Thyroid gland (tissue), 4 donors: ENCODE measurements at regions not wholly inside any gene's neighbourhood (a gene's known extent, or its start where the extent isn't known, plus 50 kb on each side); places are given as distances from the start of the nearest gene placed in this dataset.
A peak's percentile ranks its signal among the peaks of the same experiment; 100 is the strongest.

Source experiments
- DNase-seq, 2 donors: peaks; one replicate each; pipeline ENCODE4 v3.0.0-alpha.2; 2019
- H3K27ac ChIP-seq, 3 donors: fragments of 200-600 bp; sonication (generic); 1 replicate in 2 of 3; 2 replicates in 1 of 3; pipeline ENCODE4 v1.5.1; 2016 to 2019; ENCODE audit warnings: mild to moderate bottlenecking in 1 of 3, moderate library complexity in 1 of 3
- H3K27me3 ChIP-seq: fragments of 200-600 bp; sonication (generic); one replicate; pipeline ENCODE4 v1.5.1; 2019
- H3K36me3 ChIP-seq, 2 donors: fragments of 200-600 bp; sonication (generic); one replicate each; pipeline ENCODE4 v1.5.1; 2016 to 2019
- H3K4me1 ChIP-seq, 2 donors: fragments of 200-600 bp; sonication (generic); one replicate each; pipeline ENCODE4 v1.5.1; 2017 to 2019
- H3K4me3 ChIP-seq, 3 donors: fragments of 200-600 bp; sonication (generic); replicated peaks in 1 of 3; 1 replicate in 2 of 3; 2 replicates in 1 of 3; pipeline ENCODE4 v1.5.1; 2016; ENCODE audit warnings: mild to moderate bottlenecking in 1 of 3
- H3K9me3 ChIP-seq: fragments of 200-600 bp; sonication (generic); one replicate; pipeline ENCODE4 v1.5.1; 2017
- CTCF ChIP-seq, 6 experiments: fragments of 200-600 bp in 3 of 6; fragments of 450-650 bp in 3 of 6; sonication (generic) in 3 of 6; IDR thresholded peaks; one replicate each; pipeline ENCODE4 v1.5.1; 2016 to 2019; ENCODE audit warnings: antibody characterized with exemption in 6 of 6, mild to moderate bottlenecking in 2 of 6, inconsistent platforms in 1 of 6, moderate library complexity in 1 of 6
- POLR2A ChIP-seq, 2 donors: fragments of 450-650 bp; IDR thresholded peaks; one replicate each; pipeline ENCODE4 v1.6.1; 2017; ENCODE audit warnings: antibody characterized with exemption in 2 of 2, mild to moderate bottlenecking in 2 of 2, moderate library complexity in 1 of 2
- WGBS, 2 donors: methylation state at CpG; one replicate each; pipeline ENCODE4 v1.1.5; 2017; 5-methylcytosine and 5-hydroxymethylcytosine counted together
- intact Hi-C: fragments of 100-400 bp; cut with DNase I; formaldehyde crosslinking; loops from one replicate; pipeline ENCODE4 v1.15.1; 2023

- Histone ChIP-seq H3K27me3 (no peaks in the 10 kb centered on the region), H3K4me1 (no peaks in the 10 kb centered on the region), H3K4me3 (no peak overlapping the region), H3K9me3 (no peaks in the 10 kb centered on the region), H3K36me3 (no peaks in the 10 kb centered on the region), H3K27ac (no peak overlapping the region)
- peak; percentile 22 to 37 for DNase-seq
- 57 to 67% methylated on average over 8 of the region's 8 CpGs for WGBS, 2 donors
- no peak for TF ChIP-seq POLR2A (IDR thresholded peaks at IDR 0.05)
- intact Hi-C loops, result no loop called here
These were observed 553.4 kb downstream of the TNS1 start for GRCh38 chr2:217449444-217449843.

GRCh38 chr2:217448860-217449259 is 553.9 kb downstream of the TNS1 start:
- TF ChIP-seq CTCF (IDR thresholded peaks at IDR 0.05) (no peak), POLR2A (IDR thresholded peaks at IDR 0.05) (no peak)

GRCh38 chr2:217445723-217446122 is 557.1 kb downstream of the TNS1 start:
- Histone ChIP-seq H3K27me3 (no peaks in the 10 kb centered on the region), H3K27ac (no peak overlapping the region)

More at GRCh38 chr2:217448860-217449259, 553.9 kb downstream of the TNS1 start:
- Histone ChIP-seq H3K4me1 (no peaks in the 10 kb centered on the region), H3K36me3 (no peaks in the 10 kb centered on the region), H3K27ac (no peak overlapping the region), H3K4me3 (no peak overlapping the region), H3K27me3 (no peaks in the 10 kb centered on the region), H3K9me3 (no peaks in the 10 kb centered on the region)
- intact Hi-C loops, result no loop called here
- DNase-seq, result no peak
- WGBS, 2 donors, result 94 to 95% methylated on average over 5 of the region's 5 CpGs

GRCh38 chr2:217444932-217445331 is 557.9 kb downstream of the TNS1 start:
- TF ChIP-seq CTCF (IDR thresholded peaks at IDR 0.05) (no peak), POLR2A (IDR thresholded peaks at IDR 0.05) (no peak)
- H3K4me1 ChIP-seq, result peaks cover 6 to 8% of the 10 kb centered on the region in 2 donors
- no peak overlapping the region for H3K27ac ChIP-seq
- no peaks in the 10 kb centered on the region for H3K9me3 ChIP-seq
- intact Hi-C loops, result no loop called here
- no peak overlapping the region for H3K4me3 ChIP-seq
- no peak for DNase-seq
- H3K27me3 ChIP-seq, result no peaks in the 10 kb centered on the region
- H3K36me3 ChIP-seq, result no peaks in the 10 kb centered on the region

More at GRCh38 chr2:217445723-217446122, 557.1 kb downstream of the TNS1 start:
- Histone ChIP-seq H3K4me3 (no peak overlapping the region), H3K4me1 (no peaks in the 10 kb centered on the region), H3K9me3 (no peaks in the 10 kb centered on the region), H3K36me3 (no peaks in the 10 kb centered on the region)
- DNase-seq, result peak; percentile 48 to 55
- intact Hi-C loops, result no loop called here
- WGBS, 2 donors, result 61 to 65% methylated on average over 2 to 4 of the region's 4 CpGs
- TF ChIP-seq POLR2A (IDR thresholded peaks at IDR 0.05), result no peak
- peak in 1 of 6 experiments; percentile 29 for TF ChIP-seq CTCF (IDR thresholded peaks at IDR 0.05)

- DNase-seq, result no peak
- H3K4me3 ChIP-seq, result no peak overlapping the region
- H3K36me3 ChIP-seq, result no peaks in the 10 kb centered on the region
- peaks cover 10 to 11% of the 10 kb centered on the region in 2 donors for H3K4me1 ChIP-seq
- intact Hi-C loops, result no loop called here
- no peak for TF ChIP-seq CTCF (IDR thresholded peaks at IDR 0.05)
- TF ChIP-seq POLR2A (IDR thresholded peaks at IDR 0.05), result no peak
- no peak overlapping the region for H3K27ac ChIP-seq
- no peaks in the 10 kb centered on the region for H3K9me3 ChIP-seq
- H3K27me3 ChIP-seq, result no peaks in the 10 kb centered on the region
These were observed 558.3 kb downstream of the TNS1 start for GRCh38 chr2:217444509-217444908.

- TF ChIP-seq POLR2A (IDR thresholded peaks at IDR 0.05), result no peak
- no peak for TF ChIP-seq CTCF (IDR thresholded peaks at IDR 0.05)
- 100% methylated on average over 1 of the region's 1 CpG for WGBS, 2 donors
- Histone ChIP-seq H3K9me3 (no peaks in the 10 kb centered on the region), H3K36me3 (no peaks in the 10 kb centered on the region), H3K4me3 (no peak overlapping the region), H3K27ac (no peak overlapping the region), H3K27me3 (no peaks in the 10 kb centered on the region), H3K4me1 (peaks cover 10 to 15% of the 10 kb centered on the region in 2 donors)
- intact Hi-C loops, result no loop called here
- no peak for DNase-seq
These were observed 559.2 kb downstream of the TNS1 start for GRCh38 chr2:217443601-217444000.
